ENCODE measurements at regions not wholly inside any gene's neighbourhood (a gene's known extent, or its start where the extent isn't known, plus 50 kb on each side); places are given as distances from the start of the nearest gene placed in this dataset.

DNA sequence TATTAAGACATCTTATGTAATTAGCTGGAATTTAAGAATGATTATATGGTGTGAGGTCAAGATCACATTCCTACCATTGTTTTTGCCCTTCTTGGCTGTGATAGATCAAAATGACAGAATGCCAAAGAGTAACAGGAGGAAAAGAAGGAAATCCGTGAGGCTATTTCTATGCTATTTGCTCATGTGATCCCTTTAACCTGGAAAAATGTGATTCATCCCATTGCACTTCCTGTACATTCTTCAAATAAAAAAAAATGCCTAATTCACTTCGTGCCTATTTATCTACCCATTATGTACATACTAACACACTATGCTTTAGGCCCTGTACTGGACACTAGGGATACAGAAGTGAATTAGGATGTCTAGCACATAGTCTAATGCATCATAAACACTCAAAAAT, 154.1 kb upstream of the PAPPA start:
- TF ChIP-seq CTCF (optimal IDR thresholded peaks at IDR 0.05 in 1 of 3, IDR thresholded peaks at IDR 0.05 in 1 of 3, conservative IDR thresholded peaks at IDR 0.05 in 1 of 3; ENCODE audit: extremely low read depth in 1 of 3, insufficient read depth in 2 of 3, low read length in 3 of 3) = no peak
- TF ChIP-seq EZH2 (IDR thresholded peaks at IDR 0.05; ENCODE audit: low read length) = no peak
